Right renal cortex interstitium (tissue), 3 donors: ENCODE measurements at regions not wholly inside any gene's neighbourhood (a gene's known extent, or its start where the extent isn't known, plus 50 kb on each side); places are given as distances from the start of the nearest gene placed in this dataset.

Experiments used
- DNase-seq, 3 donors: peaks; one replicate each; pipeline ENCODE4 v3.0.0-alpha.2; 2013; ENCODE audit warnings: low read depth in 3 of 3, low spot score in 2 of 3

DNA sequence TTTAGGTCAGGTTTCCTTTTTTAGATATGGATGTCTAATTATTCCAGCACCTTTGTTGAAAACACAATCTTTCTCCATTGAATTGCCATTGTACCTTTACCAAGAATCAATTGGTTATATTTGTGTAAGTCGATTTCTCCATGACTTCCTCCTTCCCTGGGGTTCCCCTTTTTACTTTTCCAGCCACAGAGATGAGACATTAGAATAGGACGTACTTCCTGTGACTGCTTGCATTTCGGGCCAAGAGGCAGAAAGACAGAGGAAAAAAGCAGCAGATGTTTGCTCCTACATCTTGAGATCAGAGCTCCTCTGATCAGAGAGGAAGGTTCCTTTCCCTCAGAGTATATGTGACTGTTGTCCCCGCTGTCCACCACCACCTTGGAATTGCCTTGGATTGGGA is 453.7 kb upstream of the RGS6 start:
- no peak for DNase-seq

DNA sequence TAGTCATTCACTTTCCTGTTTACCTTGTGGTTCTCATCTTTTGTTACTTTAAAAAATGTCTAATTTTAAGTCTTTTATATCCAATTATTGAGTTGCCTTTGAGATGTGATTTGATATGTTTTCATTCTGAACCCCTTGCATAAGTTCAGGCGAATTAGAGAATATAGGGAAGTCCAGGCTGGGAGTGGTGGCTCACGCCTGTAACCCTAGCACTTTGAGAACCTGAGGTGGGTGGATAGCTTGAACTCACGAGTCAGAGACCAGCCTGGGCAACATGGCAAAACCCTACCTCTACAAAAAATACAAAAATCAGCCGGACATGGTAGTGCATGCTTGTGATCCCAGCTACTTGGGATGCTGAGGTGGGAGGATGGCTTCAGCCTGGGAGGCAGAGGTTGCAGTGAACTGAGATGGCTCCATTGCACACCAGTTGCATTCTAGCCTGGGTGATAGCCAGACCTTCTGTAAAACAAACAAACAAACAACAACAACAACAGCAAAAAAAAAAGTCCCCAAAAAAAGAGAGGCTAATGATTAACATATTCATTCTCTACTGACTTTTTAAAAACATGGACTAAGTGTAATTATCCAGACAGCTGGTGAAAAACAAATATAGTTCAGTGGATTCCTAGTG is 451.1 kb upstream of the RGS6 start:
- DNase-seq, result no peak

DNA sequence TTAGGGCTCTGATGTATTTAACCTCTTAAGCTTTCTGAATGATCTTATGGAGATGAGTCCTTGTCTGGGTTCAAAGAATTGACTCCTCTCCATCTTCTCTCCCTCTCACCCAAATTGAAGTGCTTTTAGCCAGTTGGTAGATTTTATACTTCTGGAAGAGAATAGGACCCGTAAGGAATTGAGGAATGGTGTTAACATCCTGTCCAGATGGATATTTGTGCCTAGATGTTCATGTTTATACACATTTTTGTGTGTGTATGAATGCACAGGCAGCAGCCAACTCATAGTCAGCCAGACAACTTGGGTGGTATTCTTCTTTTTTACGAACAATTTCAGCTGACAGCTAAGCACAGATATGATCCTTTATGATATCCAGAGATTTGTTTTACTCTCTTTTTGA is 449.6 kb upstream of the RGS6 start:
- DNase-seq, result no peak

DNA sequence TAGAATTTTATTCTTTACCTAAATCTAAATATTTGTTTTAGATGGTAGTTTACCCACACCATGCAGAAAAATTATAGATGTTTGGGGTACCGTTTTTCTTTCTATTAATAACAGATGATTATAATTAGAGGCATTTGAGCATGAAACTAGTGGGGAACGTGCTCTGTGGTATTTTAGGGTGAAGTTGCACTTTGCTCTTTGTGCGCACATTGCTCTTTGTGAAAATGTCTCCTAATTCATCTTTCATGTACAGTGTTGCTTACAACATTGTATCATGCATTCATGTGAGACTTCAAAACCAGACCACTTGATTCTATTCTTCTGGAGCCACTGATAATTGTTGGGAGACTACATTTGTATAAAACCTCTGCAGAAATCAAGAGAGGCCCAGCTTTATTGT is 449.1 kb upstream of the RGS6 start:
- DNase-seq, result no peak

DNA sequence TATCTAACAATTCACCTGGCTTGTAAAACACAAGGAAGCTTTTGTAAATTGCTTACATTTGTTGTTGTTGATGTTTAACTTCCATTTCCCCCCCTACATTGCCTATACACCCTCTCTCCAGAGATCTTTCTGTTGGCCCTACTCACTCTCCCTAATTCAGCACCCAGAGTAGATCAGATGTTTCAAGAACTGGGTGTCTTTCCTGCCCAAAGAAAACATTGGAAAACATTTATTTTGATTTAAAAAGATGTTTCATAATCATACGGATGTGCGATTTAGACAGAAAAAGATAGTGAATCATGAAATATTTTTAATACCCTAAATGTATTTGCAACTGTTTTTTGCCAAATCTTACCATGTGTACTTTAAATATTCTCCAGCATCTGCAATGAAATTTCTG is 446.4 kb upstream of the RGS6 start:
- no peak for DNase-seq

DNA sequence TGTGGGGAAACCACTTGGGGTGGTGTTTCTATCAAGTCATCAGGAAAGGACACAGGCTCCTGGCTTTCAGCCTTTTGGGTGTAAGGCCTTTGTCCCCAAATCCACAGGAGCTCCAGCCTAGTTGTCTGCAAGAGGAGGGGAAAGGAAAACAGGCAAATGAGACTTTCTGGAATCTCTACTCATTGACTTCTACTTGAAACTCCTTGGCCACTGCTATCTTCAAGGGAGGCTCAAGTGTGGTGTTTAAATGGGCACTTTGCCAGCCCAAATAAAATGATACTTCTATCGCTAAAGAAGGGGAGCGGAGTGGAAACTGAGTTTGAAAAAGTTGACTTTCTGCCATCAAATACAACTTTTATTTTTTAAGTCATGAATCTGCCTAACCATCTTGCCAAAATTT is 445.9 kb upstream of the RGS6 start:
- no peak for DNase-seq

DNA sequence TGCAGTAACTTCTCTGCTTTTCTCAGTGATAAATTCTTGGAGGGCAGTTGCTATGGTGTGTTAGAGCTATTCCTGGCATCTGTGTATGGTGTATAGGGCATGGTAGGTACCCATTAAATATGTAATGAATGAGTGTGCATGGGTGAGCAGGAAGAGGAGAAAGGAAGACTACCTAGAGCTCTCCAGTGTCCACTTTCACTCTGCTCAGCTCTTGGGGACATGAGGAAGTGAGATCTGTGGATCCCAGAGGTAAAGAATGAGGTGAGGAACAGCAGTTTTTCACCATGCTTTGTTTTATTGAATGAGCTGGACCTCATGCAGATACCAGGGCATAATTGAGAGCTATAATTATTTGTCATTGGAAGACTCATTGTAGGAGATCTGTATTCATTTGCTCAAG is 444.8 kb upstream of the RGS6 start:
- DNase-seq, result no peak

DNA sequence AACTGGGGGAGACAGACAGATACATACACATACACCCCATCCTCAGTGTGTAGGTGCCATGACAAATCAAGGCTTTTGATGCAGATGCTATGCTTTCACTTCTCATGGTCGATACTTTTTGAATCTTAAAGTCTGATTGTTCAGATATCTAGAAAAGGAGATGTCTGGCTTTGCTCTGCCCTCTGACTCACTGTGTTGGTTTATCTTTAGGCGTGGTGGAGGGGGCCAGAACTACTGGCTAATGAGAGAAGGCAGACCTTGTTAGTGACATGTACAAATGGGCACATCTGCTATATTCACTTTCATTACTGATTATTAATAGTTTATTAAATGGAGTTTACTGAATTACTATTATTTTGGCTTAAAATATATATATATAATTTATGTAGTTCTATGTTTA is 444.3 kb upstream of the RGS6 start:
- no peak for DNase-seq

DNA sequence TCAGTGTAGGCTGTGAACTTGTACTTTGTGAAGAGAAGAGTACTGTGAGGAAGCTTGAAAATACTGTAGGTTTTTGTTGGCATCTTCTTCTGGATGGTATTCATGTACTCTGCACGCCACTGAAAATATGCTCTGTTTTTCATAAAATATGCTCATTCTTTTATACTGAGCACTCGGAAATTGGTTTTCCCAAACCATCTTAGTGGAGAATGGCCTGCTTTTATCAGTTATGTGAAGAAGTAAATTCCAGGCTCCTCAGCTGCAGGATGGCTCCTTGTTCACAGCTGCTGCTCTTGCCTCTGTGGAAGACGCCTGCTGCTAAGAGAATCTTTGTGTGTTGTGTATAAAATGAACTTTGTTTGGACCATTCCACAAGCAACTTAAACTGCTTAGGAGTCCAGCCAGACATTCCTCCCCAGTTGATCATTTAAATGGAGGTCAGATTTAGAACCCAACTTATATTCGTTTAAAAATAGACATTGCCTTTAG is 443.5 kb upstream of the RGS6 start:
- no peak for DNase-seq

DNA sequence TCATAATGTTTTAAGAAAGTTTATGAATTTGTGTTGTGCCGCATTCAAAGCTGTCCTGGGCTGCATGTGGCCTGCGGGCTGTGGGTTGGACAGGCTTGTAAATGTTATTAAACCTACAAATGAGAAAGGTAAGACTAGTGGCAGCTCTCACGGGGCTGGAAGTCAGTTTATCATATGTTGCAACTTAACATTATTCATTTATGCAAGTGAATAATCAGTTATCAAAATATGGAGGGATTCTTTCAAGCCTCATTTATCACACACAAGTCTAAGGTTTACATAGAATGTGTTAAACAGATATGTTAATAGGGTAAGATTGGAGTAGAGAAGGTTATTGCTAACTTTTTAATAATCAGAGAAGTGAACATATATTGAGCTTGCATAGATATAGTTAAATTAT is 442.5 kb upstream of the RGS6 start:
- DNase-seq, result no peak

DNA sequence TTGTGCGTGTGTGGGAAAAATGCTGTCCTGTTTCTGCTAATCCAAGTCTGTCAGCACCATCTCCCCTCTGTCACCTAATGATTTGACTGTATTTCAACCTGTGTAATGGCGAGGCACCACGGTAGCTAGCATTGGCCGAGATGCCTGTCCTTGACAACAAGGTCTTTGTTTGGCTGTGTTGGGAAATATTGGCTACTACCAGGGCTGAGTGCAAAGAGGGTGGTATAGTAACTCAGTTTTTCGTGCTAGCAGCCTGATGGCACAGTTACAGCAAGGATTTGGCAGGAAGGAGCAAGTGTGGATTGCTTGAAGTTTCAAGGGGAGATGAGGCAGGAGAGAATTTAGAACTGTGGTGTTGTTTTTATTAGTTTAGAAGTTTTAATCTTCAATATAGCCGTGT is 440.3 kb upstream of the RGS6 start:
- DNase-seq, result no peak

DNA sequence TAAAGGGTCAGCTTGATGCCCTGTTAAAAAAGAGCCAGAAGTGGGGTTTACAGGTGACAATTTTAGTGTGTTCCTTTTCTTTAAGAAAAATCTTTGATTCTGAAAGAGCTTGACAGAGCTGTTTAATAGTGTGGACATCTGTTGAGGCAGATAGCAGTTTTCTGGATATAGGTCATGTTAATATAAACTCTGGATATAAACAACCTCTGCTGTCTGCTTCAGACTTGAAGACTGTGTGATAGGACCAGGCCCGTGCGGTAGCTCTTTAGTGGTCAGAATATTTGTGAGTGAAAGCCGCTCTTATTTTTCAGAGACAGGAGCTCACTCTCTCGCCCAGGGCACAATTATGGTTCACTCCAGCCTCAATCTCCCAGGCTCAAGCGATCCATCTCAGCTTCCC is 439.9 kb upstream of the RGS6 start:
- DNase-seq, result no peak

DNA sequence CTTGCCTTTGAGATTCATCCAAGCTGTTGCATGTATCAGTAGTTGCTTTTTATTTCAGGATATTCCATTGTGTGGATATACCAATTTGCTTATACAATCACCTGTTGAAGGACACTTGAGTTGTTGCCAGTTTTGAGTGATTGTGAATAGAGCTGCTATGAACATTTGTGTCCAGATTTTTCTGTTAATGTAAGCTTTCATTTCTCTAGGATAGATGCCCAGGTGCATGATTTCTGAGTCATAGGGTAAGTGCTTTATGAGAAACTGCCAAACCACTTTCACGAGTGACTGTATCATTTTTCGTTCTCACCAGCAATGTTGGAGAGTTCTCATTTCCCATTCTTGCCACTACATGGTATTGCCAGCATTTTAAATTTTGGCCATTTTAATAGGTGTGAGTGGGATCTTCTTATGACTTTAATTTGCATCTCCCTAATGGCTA is 434.6 kb upstream of the RGS6 start:
- DNase-seq, result no peak

DNA sequence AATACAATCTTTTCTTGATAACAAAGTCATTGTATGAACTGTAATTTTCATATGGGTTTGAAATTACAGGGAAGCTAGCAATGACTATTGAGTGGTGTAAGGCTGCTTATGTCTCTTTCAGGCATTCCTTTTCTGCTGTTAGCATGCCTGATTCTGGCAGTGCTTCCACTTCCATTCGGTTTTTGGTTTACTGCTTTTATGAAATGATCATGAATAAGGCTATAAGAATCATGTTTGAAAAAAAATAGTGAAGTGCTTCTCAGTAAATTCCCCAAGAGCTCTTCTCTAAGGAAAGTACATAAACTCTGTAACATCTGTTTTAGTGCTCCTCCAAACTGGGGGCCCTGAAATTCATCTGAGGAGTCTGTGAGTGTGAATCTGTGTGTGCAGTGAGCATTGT is 434.0 kb upstream of the RGS6 start:
- DNase-seq, result no peak

DNA sequence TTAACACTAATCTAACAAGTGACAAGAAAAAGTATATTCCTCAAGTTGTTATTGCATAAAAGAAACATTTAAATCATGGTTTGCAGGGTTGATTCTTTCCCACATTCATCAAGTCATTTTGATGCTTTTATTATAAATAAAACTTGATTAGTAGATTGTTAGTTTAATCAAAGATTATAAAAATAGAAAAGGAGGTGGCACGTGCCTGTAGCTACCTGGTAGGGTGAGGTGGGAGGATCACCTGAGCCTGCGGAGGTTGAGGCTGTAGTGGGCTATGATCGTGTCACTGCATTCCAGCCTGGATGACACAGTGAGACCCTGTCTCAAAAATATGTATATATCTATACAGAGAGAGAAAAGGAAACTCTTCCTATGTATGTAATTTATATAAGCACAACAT is 433.2 kb upstream of the RGS6 start:
- DNase-seq, result no peak

DNA sequence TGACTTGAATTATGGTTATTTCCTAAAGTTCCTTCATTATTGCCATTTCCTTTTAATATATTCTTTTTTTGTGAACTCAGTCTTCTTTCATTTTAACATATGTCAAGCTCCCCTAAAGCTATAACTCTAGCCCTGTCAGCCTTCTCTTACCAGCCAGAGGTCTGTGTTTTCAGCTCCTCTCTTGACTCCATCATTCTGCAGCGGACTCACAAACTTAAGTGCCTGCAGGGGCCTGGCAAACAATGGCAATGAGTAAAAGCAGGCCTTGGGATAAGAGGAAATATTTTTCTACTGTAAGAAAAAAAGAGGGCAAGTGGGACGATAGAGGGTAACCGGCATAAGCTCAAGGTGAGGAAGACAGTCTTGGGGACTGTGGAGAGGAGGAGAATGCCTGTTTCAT is 424.5 kb upstream of the RGS6 start:
- DNase-seq, result no peak

DNA sequence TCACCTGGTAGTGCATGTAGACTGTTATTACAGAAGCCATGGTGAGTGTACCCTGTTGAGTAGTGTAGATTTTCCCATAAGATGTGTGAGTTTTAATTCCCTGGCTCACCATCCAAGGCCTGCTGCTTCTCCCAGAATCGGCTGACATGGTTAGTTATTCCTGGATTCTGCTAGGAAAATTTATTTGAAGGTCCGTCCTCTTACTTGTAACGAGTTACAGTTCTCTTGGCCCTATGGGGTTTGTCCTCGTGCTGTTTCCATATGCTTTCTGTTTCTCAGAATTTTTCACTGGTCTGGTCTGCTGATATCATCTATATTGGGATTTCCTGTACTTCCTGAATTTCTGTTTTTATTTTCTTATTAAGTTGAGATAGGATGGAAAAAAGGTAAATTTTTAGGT is 423.3 kb upstream of the RGS6 start:
- DNase-seq, result no peak

DNA sequence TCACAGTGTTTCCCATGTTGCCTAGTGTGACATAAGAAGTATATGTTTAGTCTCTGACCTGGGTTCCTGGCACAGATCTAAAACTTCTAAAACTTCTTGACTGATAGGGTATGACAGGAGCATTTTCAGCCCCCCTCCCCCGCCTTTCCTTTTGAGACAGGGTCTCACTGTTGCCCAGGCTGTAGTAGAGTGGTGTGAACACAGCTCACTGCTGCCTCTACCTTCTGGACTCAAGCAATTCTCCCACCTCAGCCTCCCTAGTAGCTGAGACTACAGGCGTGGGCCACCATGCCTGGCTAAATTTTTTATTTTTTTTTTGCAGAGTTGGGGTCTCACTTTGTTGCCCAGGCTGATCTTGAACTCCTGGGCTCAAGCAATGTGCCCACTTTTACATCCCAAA is 421.1 kb upstream of the RGS6 start:
- DNase-seq, result no peak

DNA sequence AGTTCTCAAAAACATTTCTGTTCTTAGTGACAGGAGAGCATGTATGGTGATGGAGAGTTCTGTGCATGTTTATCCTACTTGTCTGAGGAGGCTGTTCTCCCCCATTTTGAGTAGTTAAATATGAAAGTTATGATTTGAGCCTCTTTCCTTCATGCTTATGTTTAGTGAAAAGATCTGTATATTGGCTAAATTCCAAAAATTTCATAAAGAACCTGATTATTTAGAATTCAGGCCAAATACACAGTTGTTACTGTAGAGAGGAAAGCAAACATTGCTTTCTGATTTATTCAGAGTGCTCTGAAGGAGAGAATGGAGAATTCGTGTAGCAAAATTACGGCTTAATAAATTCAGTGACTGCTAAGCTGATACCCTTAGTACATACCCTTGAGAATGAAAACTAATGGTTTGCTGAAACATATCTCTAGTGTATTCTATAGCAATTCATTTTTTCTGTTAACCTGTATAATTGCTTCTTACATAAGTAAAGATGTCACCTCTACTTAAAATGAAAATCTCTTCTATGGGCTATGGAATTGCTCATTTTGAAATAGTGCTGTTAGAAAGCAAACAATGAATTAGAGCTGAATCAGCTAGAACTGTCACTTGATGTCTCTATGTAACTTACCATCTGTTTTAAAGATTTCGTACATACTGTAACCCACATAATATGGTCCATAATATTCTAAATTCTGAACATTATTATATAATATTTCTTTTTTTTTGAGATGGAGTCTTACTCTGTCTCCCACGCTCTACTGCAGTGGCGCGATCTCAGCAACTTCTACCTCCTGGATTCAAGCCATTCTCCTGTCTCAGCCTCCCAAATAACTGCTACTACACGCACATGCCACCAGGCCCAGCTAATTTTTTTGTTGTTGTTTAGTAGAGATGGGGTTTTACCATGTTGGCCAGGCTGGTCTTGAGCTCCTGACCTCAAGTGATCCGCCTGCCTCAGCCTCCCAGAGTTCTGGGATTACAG is 417.0 kb upstream of the RGS6 start:
- no peak for DNase-seq

DNA sequence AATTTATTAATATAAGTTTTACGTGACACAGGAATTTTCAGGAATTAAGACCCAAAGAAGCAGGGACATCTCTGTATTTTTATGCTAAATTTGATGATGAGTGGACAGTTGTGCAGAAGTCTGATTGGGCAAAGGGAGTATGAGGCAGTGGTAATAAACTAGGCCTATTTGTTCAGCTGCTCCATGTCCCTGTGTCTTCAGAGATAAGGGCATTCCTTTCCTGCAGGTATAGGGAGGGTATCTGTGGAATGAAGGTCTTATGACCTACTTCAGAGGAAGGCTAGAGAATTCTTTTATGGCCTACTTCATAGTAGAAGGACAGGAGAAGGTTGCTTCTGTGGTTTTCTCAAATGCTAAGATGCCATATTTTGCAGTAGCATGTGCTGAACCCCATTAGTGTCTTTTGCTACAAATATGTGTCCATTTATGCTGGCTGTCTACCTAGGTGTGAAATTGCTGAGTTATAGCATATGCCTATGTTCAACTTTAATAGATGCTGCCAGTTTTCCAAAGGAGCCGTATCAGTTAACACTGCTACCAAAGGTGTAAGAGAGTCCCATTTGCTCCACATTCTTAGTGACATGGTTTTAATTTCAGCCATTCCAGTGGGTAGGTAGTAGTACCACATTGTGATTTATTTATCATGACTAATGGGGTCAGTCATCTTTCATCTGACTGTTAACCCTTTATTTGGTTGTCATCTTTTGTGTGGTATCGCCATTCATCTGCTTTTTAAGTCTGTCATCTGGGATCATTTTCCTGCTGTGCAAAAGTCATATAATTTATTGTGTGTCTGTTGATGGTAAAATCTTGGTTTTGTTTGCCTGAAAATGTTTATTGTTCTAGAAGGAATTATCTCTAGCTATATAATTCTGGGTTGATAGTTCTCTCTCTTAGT is 410.7 kb upstream of the RGS6 start:
- DNase-seq, result no peak
